ENCODE measurements at regions not wholly inside any gene's neighbourhood (a gene's known extent, or its start where the extent isn't known, plus 50 kb on each side); places are given as distances from the start of the nearest gene placed in this dataset.

DNA sequence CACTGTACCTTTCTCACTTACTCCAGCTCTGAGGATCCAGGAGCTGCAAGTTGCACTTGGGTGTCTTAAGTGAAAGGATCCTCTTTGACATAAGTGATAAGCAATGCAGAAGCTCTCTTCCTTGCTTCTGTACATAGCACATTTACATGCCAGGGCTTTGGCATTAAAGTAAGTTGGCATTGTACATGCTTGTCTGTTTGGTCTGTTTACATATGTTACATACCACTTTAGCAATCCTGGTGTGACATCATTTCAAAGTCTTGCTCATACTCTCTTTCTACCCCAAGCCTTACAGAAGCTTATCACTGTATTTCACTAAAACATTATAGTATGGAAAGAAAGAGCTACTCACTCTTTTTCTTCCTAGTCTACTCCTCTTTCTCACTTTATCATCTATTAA lies 2548.3 kb downstream of the ARAP2 start:
- Histone ChIP-seq H3K27ac (no peak overlapping the region), H3K4me3 (no peak overlapping the region)
- no peak for DNase-seq (ENCODE audit: low spot score)
- TF ChIP-seq, protein P1, sequence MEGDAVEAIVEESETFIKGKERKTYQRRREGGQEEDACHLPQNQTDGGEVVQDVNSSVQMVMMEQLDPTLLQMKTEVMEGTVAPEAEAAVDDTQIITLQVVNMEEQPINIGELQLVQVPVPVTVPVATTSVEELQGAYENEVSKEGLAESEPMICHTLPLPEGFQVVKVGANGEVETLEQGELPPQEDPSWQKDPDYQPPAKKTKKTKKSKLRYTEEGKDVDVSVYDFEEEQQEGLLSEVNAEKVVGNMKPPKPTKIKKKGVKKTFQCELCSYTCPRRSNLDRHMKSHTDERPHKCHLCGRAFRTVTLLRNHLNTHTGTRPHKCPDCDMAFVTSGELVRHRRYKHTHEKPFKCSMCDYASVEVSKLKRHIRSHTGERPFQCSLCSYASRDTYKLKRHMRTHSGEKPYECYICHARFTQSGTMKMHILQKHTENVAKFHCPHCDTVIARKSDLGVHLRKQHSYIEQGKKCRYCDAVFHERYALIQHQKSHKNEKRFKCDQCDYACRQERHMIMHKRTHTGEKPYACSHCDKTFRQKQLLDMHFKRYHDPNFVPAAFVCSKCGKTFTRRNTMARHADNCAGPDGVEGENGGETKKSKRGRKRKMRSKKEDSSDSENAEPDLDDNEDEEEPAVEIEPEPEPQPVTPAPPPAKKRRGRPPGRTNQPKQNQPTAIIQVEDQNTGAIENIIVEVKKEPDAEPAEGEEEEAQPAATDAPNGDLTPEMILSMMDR (IDR thresholded peaks at IDR 0.05) = no peak

DNA sequence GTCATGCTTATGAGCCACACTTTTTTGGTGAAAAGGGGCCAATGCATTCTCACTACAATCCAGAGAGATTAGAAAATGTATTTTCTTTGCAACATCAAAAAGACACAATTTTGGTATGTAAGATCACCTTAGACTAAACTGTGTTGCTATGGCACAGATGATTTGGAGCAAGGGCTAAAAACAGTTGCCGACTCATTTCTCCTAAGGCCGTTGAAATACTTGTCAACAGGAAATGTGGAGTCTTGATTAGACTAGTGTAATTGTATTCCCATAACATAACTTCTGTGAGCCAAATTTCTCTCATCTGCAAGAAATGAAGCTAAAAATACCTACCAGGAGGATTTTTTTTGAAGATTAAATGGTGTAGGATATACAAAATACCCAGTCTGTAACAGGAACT lies 2547.7 kb downstream of the ARAP2 start:
- no peak overlapping the region for H3K4me3 ChIP-seq
- H3K27ac ChIP-seq = no peak overlapping the region
- TF ChIP-seq, protein P1 (IDR thresholded peaks at IDR 0.05) = no peak
- no peak for DNase-seq (ENCODE audit: low spot score)

DNA sequence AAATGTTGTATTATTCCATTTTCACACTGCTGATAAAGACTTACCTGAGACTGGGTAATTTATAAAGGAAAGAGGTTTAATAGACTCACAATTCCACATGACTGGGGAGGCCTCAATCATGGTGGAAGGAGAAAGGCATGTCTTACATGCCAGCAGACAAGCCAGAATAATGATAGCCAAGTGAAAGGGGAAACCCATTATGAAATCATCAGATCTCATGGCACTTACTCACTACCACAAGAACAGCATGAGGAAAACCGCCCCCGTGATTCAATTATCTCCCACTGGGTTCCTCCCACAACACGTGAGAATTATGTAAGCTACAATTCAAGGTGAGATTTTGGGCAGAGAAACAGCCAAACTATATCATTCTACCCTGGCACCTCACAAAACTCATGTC lies 2535.1 kb downstream of the ARAP2 start:
- TF ChIP-seq, protein P1 (IDR thresholded peaks at IDR 0.05) = no peak
- no peak for DNase-seq (ENCODE audit: low spot score)
- Histone ChIP-seq H3K27ac (no peak overlapping the region), H3K4me3 (no peak overlapping the region)

DNA sequence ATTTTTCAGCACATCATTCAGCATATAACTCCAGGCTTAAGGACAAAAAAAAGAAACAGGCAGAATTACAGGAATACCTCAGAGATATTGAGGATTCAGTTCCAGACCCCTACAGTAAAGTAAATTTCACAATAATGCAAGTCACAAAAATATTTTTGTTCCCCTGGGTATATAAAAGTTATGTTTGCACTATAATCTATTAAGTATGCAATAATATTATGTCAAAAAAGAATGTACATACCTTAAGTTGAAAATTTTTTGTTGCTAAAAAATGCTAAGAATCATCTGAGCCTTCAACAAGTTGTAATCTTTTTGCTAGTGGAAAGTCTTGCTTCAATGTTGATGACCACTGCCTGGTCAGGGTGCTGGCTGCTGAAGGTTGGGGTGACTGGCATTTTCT lies 2532.5 kb downstream of the ARAP2 start:
- H3K27ac ChIP-seq = no peak overlapping the region
- no peak overlapping the region for H3K4me3 ChIP-seq
- DNase-seq (ENCODE audit: low spot score) = no peak
- TF ChIP-seq, protein P1 (IDR thresholded peaks at IDR 0.05) = no peak

DNA sequence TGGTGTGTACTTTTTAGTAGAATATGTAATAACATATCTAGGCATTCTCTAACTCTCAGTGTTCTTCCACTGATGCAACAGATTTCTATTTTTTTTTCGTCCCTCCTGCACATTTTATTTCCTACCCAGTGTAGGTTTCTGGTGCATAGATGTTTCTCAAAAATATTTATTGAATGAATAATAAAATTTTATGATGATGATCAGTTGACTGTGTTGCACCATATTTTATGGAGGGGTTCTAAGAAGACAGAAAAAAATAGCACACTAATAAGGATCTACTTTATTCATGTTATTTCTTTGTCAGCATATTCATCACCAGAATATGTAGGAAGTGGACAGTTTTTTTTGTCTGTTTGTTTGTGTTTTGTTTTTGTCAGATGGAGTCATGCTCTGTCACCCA lies 2529.3 kb downstream of the ARAP2 start:
- DNase-seq (ENCODE audit: low spot score) = no peak
- H3K4me3 ChIP-seq = no peak overlapping the region
- TF ChIP-seq, protein P1 (IDR thresholded peaks at IDR 0.05) = no peak
- no peak overlapping the region for H3K27ac ChIP-seq

DNA sequence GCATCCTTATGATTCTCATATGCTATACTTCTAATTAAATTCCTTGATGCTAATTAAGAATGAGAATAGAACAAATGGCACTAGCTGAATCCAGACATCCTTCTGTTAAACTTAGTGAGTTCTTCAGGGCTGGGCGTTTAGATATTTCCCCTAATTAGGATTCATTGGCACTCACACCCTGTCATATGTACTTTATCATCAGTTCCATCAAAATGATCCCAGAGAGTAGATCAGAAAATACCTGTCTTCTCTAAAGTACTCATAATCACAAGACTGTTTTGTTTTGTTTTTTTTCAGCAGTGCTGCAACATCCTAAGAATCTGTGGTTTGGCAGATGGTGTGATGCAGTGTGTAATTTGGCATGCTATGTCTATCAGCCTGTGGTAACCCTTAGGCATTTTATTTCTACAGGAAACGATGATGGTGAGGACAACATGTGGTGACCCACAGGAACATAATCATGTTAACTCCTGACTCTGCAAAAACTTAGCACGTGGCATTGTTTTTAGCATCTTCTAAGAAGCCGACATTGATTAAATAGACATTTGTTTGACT lies 2528.4 kb downstream of the ARAP2 start:
- TF ChIP-seq, protein P1 (IDR thresholded peaks at IDR 0.05) = no peak

DNA sequence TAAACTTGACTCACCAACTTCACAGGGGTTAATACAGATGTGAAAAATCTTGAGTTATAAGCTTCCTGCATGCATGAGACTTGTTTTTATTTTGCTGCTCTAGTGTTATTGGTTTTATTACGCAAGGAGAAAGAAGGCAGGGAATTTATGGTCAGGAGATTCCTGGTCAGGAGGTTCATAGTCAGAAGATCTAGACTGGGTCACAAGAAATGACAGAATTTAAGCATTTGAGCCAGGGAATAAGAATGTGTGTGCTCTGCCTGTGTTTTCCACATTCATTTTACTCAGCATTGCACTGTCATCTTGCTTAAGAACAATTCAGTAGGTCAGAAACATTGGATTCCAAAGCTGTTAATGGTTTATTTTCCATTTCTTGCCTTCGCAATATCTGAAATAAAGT lies 2522.1 kb downstream of the ARAP2 start:
- H3K27ac ChIP-seq = no peak overlapping the region
- H3K4me3 ChIP-seq = peak overlapping the region; percentile 8
- TF ChIP-seq, protein P1 (IDR thresholded peaks at IDR 0.05) = no peak
- no peak for DNase-seq (ENCODE audit: low spot score)

More for the DNA sequence above, 2528.4 kb downstream of the ARAP2 start:
- Histone ChIP-seq H3K4me3 (no peak overlapping the region), H3K27ac (no peak overlapping the region)
- no peak for DNase-seq (ENCODE audit: low spot score)
